ENCODE measurements at regions not wholly inside any gene's neighbourhood (a gene's known extent, or its start where the extent isn't known, plus 50 kb on each side); places are given as distances from the start of the nearest gene placed in this dataset.
"Not testable (repeated sequence)": the region's sequence is repeated elsewhere in the genome, so short reads cannot be mapped to it uniquely, and the experiment has no call there.

GRCh38 chr13:22929381-22930126 is 251.2 kb upstream of the SGCG start:
- DNase-seq, result no peak

DNA sequence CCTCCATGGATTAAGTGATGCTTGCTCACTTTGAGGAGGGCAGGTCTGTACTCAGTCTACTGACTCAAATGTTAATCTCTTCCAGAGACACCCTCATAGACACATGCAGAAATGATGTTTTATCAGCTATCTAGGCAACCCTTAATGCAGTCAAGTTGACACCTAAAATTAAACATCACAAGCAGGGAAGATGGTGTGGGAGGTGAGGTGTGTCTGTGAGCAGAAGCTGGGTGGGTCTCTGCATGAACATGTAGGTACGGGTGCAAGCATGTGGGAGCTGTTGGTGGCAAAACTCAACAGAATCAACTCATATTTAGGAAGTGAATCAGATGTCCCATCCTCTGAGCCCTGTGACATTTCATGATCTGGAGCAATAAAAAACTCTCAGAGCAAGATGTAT is 249.2 kb upstream of the SGCG start:
- DNase-seq, result no peak

DNA sequence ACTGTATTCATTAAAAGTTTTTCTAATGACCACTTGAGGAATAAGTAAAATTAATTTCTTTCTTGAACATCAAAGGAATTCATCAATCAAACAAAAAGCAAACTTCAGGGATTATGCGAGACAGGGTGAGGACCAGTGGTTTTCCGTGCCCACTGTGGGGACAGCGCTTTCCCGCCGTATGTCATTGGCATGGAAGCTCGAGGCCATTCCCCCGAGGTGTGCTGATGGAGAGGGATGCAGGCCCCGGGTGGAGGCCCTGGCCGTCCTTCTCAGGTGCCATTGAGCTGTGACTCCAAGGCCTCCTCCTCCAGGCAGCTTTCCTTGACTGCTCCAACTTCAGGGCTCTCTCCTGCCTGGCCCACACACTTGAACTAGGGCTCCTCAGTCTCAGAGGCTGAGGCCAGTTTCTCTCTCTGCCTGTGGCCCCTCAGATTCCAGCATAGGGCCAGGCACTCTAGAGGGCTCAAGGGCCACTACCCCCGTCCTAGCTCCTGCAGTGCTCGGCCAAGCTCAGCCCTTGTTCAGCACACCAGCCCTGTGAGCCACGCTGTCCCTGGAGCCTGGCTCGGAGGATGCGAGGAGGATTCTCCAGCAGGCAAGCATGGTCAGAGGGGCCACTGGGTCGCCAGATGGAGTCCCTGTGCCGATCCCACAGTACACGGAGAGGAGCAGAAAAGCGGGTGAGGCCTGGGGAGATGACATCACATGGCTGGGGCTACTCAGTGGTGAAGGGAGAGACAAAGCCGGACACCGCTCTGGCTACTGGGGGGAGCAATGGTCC is 248.0 kb upstream of the SGCG start:
- DNase-seq, result not testable (repeated sequence)

DNA sequence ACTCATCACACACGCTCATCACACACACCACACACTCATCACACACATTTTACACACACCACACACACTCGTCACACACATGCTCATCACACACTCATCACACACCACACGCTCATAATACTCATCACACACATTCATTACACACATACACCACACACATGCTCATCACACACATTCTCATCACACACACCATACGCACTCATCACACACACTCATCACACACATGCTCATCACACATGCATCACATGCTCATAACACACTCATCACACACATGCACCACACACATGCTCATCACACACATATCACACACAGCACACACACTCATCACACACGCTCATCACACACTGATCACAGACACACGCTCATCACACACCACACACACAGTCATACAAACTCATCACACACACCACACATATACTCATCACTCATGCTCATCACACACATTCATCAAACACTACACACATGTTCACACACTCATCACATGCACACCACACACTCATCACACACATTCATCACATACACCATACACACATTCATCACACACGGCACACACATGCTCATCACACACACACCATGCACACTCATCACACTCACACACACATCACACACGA is 247.1 kb upstream of the SGCG start:
- DNase-seq, result no peak

- no peak for DNase-seq
Measured at GRCh38 chr13:22934744-22935523, 245.8 kb upstream of the SGCG start.

- no peak for DNase-seq
Measured at GRCh38 chr13:22936228-22936627, 244.6 kb upstream of the SGCG start.

DNA sequence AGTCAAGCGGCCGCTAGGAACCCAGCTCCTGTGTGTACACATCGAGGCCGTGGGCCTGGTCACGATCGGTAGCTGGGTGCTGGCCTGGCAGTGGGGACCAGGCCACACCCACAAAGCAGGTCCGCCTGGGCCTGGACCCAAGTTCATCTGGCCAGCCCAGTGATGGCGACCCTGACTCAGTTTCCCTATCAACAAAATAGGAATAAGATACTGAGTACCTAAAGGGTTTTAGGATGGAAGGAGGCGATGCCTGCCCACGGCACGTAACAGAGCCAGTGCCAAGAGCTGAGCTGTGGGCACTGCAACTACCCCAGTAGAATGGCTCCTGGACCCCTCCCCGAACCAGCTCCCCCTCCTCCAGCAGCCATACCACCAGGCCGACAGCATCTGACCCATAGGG is 243.5 kb upstream of the SGCG start:
- DNase-seq, result no peak

GRCh38 chr13:22937953-22938352 is 242.8 kb upstream of the SGCG start:
- no peak for DNase-seq

GRCh38 chr13:22938576-22938975 is 242.2 kb upstream of the SGCG start:
- DNase-seq, result no peak

DNA sequence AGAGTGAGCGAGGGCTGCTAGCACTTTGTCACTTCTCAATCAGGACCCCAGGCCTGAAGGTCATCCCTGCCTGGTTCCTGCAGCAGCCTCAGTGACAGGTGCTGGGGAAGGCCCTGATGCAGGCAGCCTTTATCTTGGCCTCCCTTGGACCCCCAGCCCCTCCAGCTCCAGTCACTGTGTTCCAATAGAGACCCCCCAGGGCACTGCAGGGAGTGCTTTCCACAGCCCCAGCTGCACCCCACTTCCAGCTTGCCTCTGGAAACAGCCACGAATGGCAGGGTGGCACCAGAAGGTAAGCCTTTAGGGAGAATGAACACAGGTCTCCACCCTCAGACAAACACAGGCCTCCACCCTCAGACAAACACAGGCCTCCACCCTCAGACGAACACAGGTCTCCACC is 241.6 kb upstream of the SGCG start:
- DNase-seq, result no peak

GRCh38 chr13:22940090-22940710 is 240.6 kb upstream of the SGCG start:
- DNase-seq, result no peak

- no peak for DNase-seq
Measured at GRCh38 chr13:22940736-22941135, 240.0 kb upstream of the SGCG start.

DNA sequence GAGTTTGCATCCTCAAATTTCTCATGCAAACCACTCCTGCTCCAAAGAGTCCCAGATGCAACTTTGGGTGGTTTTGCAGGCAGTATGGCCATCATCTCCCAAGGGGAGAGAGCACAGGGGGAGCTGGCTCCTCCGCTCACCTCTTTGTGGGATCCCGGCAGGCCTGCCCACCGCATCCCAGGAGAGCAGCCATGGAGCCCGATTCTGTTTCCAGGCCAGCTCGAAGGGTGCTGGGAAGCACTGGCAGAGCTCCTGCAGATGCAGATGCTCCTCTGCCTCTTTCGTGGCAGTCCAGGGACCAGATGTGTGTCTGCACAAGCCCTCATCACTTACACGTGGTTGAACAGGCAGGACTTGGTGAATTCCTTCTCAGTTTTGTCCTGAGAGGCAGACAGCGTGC is 239.3 kb upstream of the SGCG start:
- DNase-seq, result not testable (repeated sequence)

GRCh38 chr13:22942831-22943230 is 237.9 kb upstream of the SGCG start:
- DNase-seq, result not testable (repeated sequence)

- DNase-seq, result no peak
Measured at GRCh38 chr13:22944378-22944777, 236.4 kb upstream of the SGCG start.

- no peak for DNase-seq
Measured at GRCh38 chr13:22945321-22946226, 235.2 kb upstream of the SGCG start.

GRCh38 chr13:22948421-22948820 is 232.4 kb upstream of the SGCG start:
- DNase-seq, result no peak

GRCh38 chr13:22952018-22952417 is 228.8 kb upstream of the SGCG start:
- not testable (repeated sequence) for DNase-seq

- DNase-seq, result not testable (repeated sequence)
Measured at GRCh38 chr13:22955147-22955546, 225.6 kb upstream of the SGCG start.

DNA sequence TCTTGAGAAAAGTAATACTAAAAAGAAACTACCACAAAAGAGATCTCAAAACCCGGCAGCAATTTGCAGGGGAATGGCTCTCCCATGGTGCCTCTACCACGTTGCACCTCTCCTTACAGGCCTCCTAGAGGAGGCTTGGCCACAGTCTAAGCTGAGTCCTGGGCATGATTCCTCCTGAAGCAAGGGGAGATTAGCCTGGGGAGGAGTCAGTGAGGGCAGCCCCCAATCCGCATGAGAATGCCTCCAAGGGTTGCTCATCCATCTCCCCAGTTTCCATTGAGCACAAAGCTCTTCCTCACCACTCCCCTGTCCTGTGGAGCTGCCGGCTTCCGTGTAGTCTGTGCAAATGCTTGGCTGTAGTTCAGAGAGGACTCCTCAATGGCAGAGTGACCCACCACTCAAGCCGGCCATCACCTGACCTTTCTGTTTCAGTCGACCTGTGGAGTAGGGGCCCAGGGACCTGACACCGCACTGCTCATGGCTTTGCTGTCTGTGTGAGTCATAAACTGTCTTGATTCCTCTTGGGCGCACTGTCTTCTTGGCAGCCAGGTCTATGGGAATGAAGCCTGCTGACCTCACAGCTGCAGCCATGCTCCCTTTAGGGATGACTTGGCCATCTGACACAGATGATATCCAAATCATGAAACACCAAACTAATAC is 224.2 kb upstream of the SGCG start:
- DNase-seq, result not testable (repeated sequence)

DNA sequence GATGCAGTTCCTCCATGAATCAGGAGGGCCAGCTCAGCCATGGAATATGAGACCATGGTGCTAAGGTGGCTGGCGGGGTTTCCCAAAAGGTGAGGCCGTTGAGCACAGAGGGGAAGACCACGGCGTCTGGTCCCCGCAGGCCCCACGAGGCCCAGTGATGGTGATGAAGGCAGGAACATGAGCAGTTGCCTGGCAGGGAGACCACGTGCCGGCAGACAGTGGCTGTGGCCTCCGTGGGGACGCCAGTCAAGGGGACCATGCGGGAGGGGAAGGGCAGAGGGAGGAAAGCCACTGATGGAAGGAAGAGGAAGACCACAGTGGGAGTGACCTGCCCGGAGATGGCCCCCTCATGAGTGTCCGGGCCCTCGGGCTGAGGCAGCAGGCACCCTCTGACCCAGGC is 220.9 kb upstream of the SGCG start:
- not testable (repeated sequence) for DNase-seq
